HG02885 (cell line): ENCODE measurements at regions not wholly inside any gene's neighbourhood (a gene's known extent, or its start where the extent isn't known, plus 50 kb on each side); places are given as distances from the start of the nearest gene placed in this dataset.
A peak's percentile ranks its signal among the peaks of the same experiment; 100 is the strongest.

Source experiments
- ATAC-seq: cut with Tn5 transposase; IDR thresholded peaks from one replicate; pipeline ENCODE4 v1.9.1; 2021; ENCODE audit warnings: mild to moderate bottlenecking; ENCODE audit not compliant: unreplicated experiment, poor library complexity

- peak; percentile 91 for ATAC-seq
These were observed 55.5 kb upstream of the SLC8A1 start for GRCh38 chr2:40507432-40507831.

GRCh38 chr2:40510304-40510703 is 58.4 kb upstream of the SLC8A1 start:
- no peak for ATAC-seq

- no peak for ATAC-seq
These were observed 59.8 kb upstream of the SLC8A1 start for GRCh38 chr2:40511661-40512213.

GRCh38 chr2:40512256-40512655 is 60.4 kb upstream of the SLC8A1 start:
- no peak for ATAC-seq

GRCh38 chr2:40513201-40513600 is 61.3 kb upstream of the SLC8A1 start:
- ATAC-seq: no peak

- no peak for ATAC-seq
These were observed 64.7 kb upstream of the SLC8A1 start for GRCh38 chr2:40516604-40517003.

GRCh38 chr2:40528564-40528963 is 76.7 kb upstream of the SLC8A1 start:
- ATAC-seq: no peak

- ATAC-seq: no peak
These were observed 79.5 kb upstream of the SLC8A1 start for GRCh38 chr2:40531359-40531758.

GRCh38 chr2:40534528-40534927 is 82.6 kb upstream of the SLC8A1 start:
- no peak for ATAC-seq

GRCh38 chr2:40535972-40536371 is 84.1 kb upstream of the SLC8A1 start:
- no peak for ATAC-seq

- ATAC-seq: no peak
These were observed 88.1 kb upstream of the SLC8A1 start for GRCh38 chr2:40540026-40540425.

GRCh38 chr2:40543381-40543780 is 91.5 kb upstream of the SLC8A1 start:
- no peak for ATAC-seq

GRCh38 chr2:40544072-40544471 is 92.2 kb upstream of the SLC8A1 start:
- no peak for ATAC-seq

- ATAC-seq: no peak
These were observed 93.8 kb upstream of the SLC8A1 start for GRCh38 chr2:40545645-40546044.

GRCh38 chr2:40546439-40547191 is 94.7 kb upstream of the SLC8A1 start:
- ATAC-seq: no peak

GRCh38 chr2:40548521-40548920 is 96.6 kb upstream of the SLC8A1 start:
- ATAC-seq: no peak

- no peak for ATAC-seq
These were observed 98.2 kb upstream of the SLC8A1 start for GRCh38 chr2:40550085-40550484.

- no peak for ATAC-seq
These were observed 99.2 kb upstream of the SLC8A1 start for GRCh38 chr2:40551081-40551480.

- peak; percentile 95 for ATAC-seq
These were observed 102.9 kb upstream of the SLC8A1 start for GRCh38 chr2:40554665-40555294.

GRCh38 chr2:40556293-40556692 is 104.4 kb upstream of the SLC8A1 start:
- no peak for ATAC-seq

GRCh38 chr2:40556739-40557138 is 104.8 kb upstream of the SLC8A1 start:
- ATAC-seq: no peak

- no peak for ATAC-seq
These were observed 106.9 kb upstream of the SLC8A1 start for GRCh38 chr2:40558761-40559160.
